Testis (tissue), 2 donors: ENCODE measurements at regions not wholly inside any gene's neighbourhood (a gene's known extent, or its start where the extent isn't known, plus 50 kb on each side); places are given as distances from the start of the nearest gene placed in this dataset.

ENCODE experiments used
- CTCF ChIP-seq, 3 experiments: fragments of 450-650 bp in 2 of 3; fragments of 200-600 bp in 1 of 3; sonication (generic) in 1 of 3; IDR thresholded peaks; one replicate each; pipeline ENCODE4 v1.5.1; 2016 to 2019; ENCODE audit warnings: antibody characterized with exemption in 3 of 3, mild to moderate bottlenecking in 2 of 3, moderate library complexity in 1 of 3
- POLR2A ChIP-seq: fragments of 450-650 bp; IDR thresholded peaks from one replicate; pipeline ENCODE4 v1.6.1; 2017; ENCODE audit warnings: antibody characterized with exemption, mild to moderate bottlenecking, moderate library complexity

DNA sequence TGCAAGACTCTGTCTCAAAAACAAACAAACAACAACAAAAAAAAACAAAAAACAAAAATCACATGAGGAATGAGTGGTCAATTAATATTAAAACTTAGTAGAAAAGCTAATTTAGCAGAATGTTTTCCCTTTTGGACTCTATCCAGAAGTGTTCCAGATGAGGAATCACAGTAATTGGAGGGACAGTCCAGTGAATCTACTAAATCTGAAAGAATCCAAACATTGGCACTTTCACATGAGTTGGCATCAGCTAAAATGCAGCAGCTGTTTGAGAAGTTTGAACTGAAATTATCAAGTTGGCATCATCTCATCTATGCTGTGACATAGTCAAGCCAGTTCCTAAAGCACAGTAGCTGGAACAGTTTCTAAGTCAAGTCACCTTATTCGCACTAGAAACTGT is 367.8 kb downstream of the PPP1R3A start:
- no peak for TF ChIP-seq CTCF (IDR thresholded peaks at IDR 0.05)
- TF ChIP-seq POLR2A = no peak
